Hepatocyte (in vitro differentiated cells): ENCODE measurements at regions not wholly inside any gene's neighbourhood (a gene's known extent, or its start where the extent isn't known, plus 50 kb on each side); places are given as distances from the start of the nearest gene placed in this dataset.

Experiments used
- CTCF ChIP-seq: fragments of 200-600 bp; sonication (generic); IDR thresholded peaks from 2 replicates; pipeline ENCODE4 v1.5.1; 2016; ENCODE audit warnings: antibody characterized with exemption, mild to moderate bottlenecking; ENCODE audit not compliant: poor library complexity
- EZH2 ChIP-seq: fragments of 200-600 bp; sonication (generic); IDR thresholded peaks from 2 replicates; pipeline ENCODE4 v1.6.1; 2016; ENCODE audit warnings: antibody characterized with exemption, mild to moderate bottlenecking, borderline replicate concordance
- EZH2phosphoT487 ChIP-seq: fragments of 200-600 bp; sonication (generic); IDR thresholded peaks from one replicate; pipeline ENCODE4 v1.6.1; 2018; ENCODE audit warnings: antibody characterized with exemption, mild to moderate bottlenecking, low read depth, moderate library complexity; ENCODE audit not compliant: unreplicated experiment, severe bottlenecking

GRCh38 chr9:26081847-26082246 lies 403.6 kb upstream of the TUSC1 start:
- TF ChIP-seq CTCF (no peak), EZH2 (no peak), EZH2phosphoT487 (no peak)
